ENCODE measurements at regions not wholly inside any gene's neighbourhood (a gene's known extent, or its start where the extent isn't known, plus 50 kb on each side); places are given as distances from the start of the nearest gene placed in this dataset.
A peak's percentile ranks its signal among the peaks of the same experiment; 100 is the strongest.

DNA sequence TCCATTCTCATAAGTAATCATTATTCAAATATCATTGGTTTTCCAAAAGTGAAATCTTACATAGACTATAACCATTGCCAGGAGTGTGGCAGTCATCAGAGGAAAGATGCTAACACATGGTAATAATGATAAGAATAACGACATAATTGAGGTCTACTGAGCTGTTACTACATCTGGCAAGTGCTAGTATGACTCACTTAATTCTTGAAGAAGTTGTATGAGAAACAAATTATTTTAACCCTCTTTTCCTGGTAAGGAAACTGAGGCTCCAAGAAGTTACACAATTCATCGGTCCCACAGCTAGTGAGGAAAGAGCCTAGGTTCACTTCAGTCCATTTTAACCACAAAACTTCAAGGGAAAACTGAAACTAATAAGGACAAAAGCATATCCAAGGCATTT is 335.6 kb upstream of the BTBD3 start:
- in situ Hi-C loops (cut with HindIII; ENCODE audit: low pct_unique_long_range_greater_than_20kb, low sequenced_read_pairs) (no loop called here), intact Hi-C loops (cut with micrococcal nuclease; ENCODE audit: unreplicated experiment) (no loop called here)
- Histone ChIP-seq H3K27me3 (ENCODE audit: control insufficient read depth, insufficient read depth, low read length) (no peaks in the 10 kb centered on the region; the same call in none of the 2 replicates), H3K36me3 (ENCODE audit: control insufficient read depth, insufficient read depth, low read length) (no peaks in the 10 kb centered on the region), H3K4me1 (ENCODE audit: control insufficient read depth, insufficient read depth, low read length) (no peaks in the 10 kb centered on the region), H3K4me3 (ENCODE audit: low read depth in 2 of 2, low read length in 2 of 2) (no peak overlapping the region), H3K9me3 (ENCODE audit: control insufficient read depth, insufficient read depth, low read depth, low read length) (no peaks in the 10 kb centered on the region), H3K27ac (ENCODE audit: low read length) (no peak overlapping the region)
- DNase-seq (ENCODE audit: low read depth, low spot score) (no peak), ATAC-seq (no peak)
- CTCF ChIA-PET = no interaction called here
- POLR2A ChIA-PET = no interaction called here
- BruUV-seq (replicated peaks) = no TSS peak
- TF ChIP-seq, protein P1, sequence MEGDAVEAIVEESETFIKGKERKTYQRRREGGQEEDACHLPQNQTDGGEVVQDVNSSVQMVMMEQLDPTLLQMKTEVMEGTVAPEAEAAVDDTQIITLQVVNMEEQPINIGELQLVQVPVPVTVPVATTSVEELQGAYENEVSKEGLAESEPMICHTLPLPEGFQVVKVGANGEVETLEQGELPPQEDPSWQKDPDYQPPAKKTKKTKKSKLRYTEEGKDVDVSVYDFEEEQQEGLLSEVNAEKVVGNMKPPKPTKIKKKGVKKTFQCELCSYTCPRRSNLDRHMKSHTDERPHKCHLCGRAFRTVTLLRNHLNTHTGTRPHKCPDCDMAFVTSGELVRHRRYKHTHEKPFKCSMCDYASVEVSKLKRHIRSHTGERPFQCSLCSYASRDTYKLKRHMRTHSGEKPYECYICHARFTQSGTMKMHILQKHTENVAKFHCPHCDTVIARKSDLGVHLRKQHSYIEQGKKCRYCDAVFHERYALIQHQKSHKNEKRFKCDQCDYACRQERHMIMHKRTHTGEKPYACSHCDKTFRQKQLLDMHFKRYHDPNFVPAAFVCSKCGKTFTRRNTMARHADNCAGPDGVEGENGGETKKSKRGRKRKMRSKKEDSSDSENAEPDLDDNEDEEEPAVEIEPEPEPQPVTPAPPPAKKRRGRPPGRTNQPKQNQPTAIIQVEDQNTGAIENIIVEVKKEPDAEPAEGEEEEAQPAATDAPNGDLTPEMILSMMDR (IDR thresholded peaks at IDR 0.05) = no peak
- TF ChIP-seq, protein P2, sequence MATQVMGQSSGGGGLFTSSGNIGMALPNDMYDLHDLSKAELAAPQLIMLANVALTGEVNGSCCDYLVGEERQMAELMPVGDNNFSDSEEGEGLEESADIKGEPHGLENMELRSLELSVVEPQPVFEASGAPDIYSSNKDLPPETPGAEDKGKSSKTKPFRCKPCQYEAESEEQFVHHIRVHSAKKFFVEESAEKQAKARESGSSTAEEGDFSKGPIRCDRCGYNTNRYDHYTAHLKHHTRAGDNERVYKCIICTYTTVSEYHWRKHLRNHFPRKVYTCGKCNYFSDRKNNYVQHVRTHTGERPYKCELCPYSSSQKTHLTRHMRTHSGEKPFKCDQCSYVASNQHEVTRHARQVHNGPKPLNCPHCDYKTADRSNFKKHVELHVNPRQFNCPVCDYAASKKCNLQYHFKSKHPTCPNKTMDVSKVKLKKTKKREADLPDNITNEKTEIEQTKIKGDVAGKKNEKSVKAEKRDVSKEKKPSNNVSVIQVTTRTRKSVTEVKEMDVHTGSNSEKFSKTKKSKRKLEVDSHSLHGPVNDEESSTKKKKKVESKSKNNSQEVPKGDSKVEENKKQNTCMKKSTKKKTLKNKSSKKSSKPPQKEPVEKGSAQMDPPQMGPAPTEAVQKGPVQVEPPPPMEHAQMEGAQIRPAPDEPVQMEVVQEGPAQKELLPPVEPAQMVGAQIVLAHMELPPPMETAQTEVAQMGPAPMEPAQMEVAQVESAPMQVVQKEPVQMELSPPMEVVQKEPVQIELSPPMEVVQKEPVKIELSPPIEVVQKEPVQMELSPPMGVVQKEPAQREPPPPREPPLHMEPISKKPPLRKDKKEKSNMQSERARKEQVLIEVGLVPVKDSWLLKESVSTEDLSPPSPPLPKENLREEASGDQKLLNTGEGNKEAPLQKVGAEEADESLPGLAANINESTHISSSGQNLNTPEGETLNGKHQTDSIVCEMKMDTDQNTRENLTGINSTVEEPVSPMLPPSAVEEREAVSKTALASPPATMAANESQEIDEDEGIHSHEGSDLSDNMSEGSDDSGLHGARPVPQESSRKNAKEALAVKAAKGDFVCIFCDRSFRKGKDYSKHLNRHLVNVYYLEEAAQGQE (IDR thresholded peaks at IDR 0.05; ENCODE audit: insufficient read depth in 1 of 2, low read depth in 2 of 2, low read length in 1 of 2) = no peak
- TF ChIP-seq TCF7L2 (IDR thresholded peaks at IDR 0.05; ENCODE audit: low read depth, low read length) = no peak
- no peak for TF ChIP-seq POLR2AphosphoS5 (IDR thresholded peaks at IDR 0.05; ENCODE audit: low read depth, low read length)
- TF ChIP-seq SIN3A (IDR thresholded peaks at IDR 0.05; ENCODE audit: borderline replicate concordance, insufficient read depth, low read depth, low read length) = no peak

DNA sequence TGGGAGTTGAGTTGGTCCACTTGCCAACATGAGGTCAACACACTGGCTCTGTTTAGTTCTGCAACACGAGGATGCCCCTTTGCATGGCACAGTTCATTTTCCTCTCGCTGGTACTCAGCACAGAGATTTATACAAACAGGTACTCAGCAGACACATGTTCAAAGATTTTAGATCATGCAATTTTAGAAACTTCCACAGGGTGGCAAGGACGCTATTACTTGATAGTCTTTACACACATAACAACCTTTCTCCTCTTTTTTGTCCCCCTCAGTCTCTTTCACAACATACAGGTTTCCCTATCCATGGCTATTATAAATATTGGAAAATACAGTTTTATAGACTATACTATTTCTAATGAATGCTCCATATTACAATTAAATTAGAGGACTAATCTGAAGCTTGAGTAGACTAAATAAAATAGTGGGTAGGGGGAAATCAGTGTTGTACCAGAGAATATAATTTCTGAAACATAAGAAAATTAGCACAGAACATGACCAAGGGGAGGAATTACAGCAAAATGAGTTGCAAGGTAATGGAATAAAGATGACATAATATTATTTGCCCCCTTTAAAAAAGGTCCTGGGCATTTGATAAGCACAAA is 331.8 kb upstream of the BTBD3 start:
- H3K27me3 ChIP-seq (ENCODE audit: control insufficient read depth, insufficient read depth, low read length) = no peaks in the 10 kb centered on the region; the same call in none of the 2 replicates
- no peak for DNase-seq (ENCODE audit: low read depth, low spot score)
- no peak overlapping the region for H3K27ac ChIP-seq (ENCODE audit: low read length)
- no peaks in the 10 kb centered on the region for H3K36me3 ChIP-seq (ENCODE audit: control insufficient read depth, insufficient read depth, low read length)
- H3K9me3 ChIP-seq (ENCODE audit: control insufficient read depth, insufficient read depth, low read depth, low read length) = no peaks in the 10 kb centered on the region
- intact Hi-C loops (cut with micrococcal nuclease; ENCODE audit: unreplicated experiment) (no loop called here), in situ Hi-C loops (cut with HindIII; ENCODE audit: low pct_unique_long_range_greater_than_20kb, low sequenced_read_pairs) (no loop called here)
- no peaks in the 10 kb centered on the region for H3K4me1 ChIP-seq (ENCODE audit: control insufficient read depth, insufficient read depth, low read length)
- no TSS peak for BruUV-seq (replicated peaks)
- no peak for TF ChIP-seq SIN3A (IDR thresholded peaks at IDR 0.05; ENCODE audit: borderline replicate concordance, insufficient read depth, low read depth, low read length)
- TF ChIP-seq, protein P1 (IDR thresholded peaks at IDR 0.05) = peak; percentile 60
- ChIA-PET POLR2A (no interaction called here), CTCF (interaction anchor here (0.6 kb wide), 1 partner anchor 470 kb away, joined by 3 read pairs; no protein-coding TSS in a partner anchor)
- no peak for ATAC-seq
- no peak overlapping the region for H3K4me3 ChIP-seq (ENCODE audit: low read depth in 2 of 2, low read length in 2 of 2)

All from Panc1 (cell line).